ENCODE measurements at regions not wholly inside any gene's neighbourhood (a gene's known extent, or its start where the extent isn't known, plus 50 kb on each side); places are given as distances from the start of the nearest gene placed in this dataset.

- H3K4me1 ChIP-seq = no peaks in the 10 kb centered on the region
- H3K36me3 ChIP-seq (replicated peaks in 1 of 2; ENCODE audit: insufficient read depth in 1 of 2, low read depth in 2 of 2) = no peaks in the 10 kb centered on the region
- TF ChIP-seq CTCF (IDR thresholded peaks at IDR 0.05) (no peak), POLR2A (IDR thresholded peaks at IDR 0.05) (no peak)
- ATAC-seq = no peak
- DNase-seq = no peak
- H3K9me3 ChIP-seq = no peaks in the 10 kb centered on the region
- H3K4me3 ChIP-seq = no peak overlapping the region
- WGBS, 2 donors = 4 to 31% methylated on average over 1 of the region's 1 CpG
- intact Hi-C loops (cut with DNase I) = no loop called here
- no peaks in the 10 kb centered on the region for H3K27me3 ChIP-seq
- no peak overlapping the region for H3K27ac ChIP-seq
Measured at GRCh38 chr2:129422028-129422427, 557.4 kb upstream of the RAB6C start.

DNA sequence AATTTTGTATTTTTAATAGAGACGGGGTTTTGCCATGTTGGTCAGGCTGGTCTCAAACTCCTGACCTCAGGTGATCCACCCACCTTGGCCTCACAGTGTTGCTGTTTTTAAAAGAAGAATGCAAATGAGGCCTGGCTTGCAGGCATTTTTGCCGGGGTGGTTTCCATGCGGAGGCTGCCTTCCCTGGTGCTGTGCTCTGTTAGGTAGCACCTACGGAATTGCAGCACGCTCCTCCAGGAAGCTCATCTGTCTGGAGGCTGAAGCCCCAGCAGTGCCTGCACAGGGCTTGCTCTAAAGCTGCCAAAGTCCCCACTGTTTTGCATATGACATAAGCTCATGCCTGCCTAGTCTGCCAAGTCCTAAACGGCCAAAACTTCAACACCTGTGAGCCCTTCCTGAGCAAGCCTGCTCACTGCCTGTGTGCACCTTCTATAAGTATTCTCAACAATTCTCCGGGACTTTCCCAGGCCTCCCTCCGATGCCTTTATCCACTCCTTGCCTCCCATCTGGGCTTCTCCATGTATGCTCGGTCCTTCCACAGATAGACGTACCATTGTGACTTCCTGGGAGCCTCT, 551.3 kb upstream of the RAB6C start:
- Histone ChIP-seq H3K9me3 (no peaks in the 10 kb centered on the region), H3K27ac (no peak overlapping the region), H3K4me3 (no peak overlapping the region), H3K27me3 (no peaks in the 10 kb centered on the region), H3K4me1 (no peaks in the 10 kb centered on the region), H3K36me3 (replicated peaks in 1 of 2; ENCODE audit: insufficient read depth in 1 of 2, low read depth in 2 of 2) (no peaks in the 10 kb centered on the region)
- intact Hi-C loops (cut with DNase I) = no loop called here
- 80 to 81% methylated on average over 9 to 10 of the region's 10 CpGs for WGBS, 2 donors
- no peak for DNase-seq
- no peak for ATAC-seq
- TF ChIP-seq POLR2A (IDR thresholded peaks at IDR 0.05) (no peak), CTCF (IDR thresholded peaks at IDR 0.05) (no peak)

DNA sequence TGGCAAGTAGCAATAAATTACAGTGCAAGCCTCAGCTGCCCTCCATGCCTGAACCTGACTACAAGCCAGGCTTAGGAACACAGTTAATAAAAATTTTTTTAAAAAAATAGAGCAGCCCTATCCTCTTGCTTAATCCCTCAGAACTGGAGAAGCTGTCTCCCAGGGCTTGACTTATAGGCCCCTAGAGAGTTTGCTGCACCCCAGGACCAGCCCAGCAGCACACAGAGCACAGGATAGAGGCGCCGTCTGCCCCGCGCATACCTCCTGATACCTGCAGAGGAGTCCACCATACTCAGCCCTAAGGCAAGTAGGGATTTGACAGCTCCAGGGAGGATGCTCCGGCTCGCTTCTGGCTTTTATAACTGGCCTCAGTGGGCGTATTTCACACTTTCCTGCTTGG, 548.6 kb upstream of the RAB6C start:
- TF ChIP-seq POLR2A (IDR thresholded peaks at IDR 0.05) = no peak
- TF ChIP-seq CTCF (IDR thresholded peaks at IDR 0.05) = no peak
- no peaks in the 10 kb centered on the region for H3K4me1 ChIP-seq
- 85 to 93% methylated on average over 7 of the region's 7 CpGs for WGBS, 2 donors
- no peak overlapping the region for H3K4me3 ChIP-seq
- no peaks in the 10 kb centered on the region for H3K27me3 ChIP-seq
- no peak for DNase-seq
- no peaks in the 10 kb centered on the region for H3K9me3 ChIP-seq
- intact Hi-C loops (cut with DNase I) = no loop called here
- ATAC-seq = no peak
- H3K36me3 ChIP-seq (replicated peaks in 1 of 2; ENCODE audit: insufficient read depth in 1 of 2, low read depth in 2 of 2) = no peaks in the 10 kb centered on the region
- H3K27ac ChIP-seq = no peak overlapping the region

- ATAC-seq (no peak), DNase-seq (no peak)
- Histone ChIP-seq H3K9me3 (no peaks in the 10 kb centered on the region), H3K27me3 (no peaks in the 10 kb centered on the region), H3K36me3 (replicated peaks in 1 of 2; ENCODE audit: insufficient read depth in 1 of 2, low read depth in 2 of 2) (no peaks in the 10 kb centered on the region), H3K4me3 (no peak overlapping the region), H3K4me1 (no peaks in the 10 kb centered on the region), H3K27ac (no peak overlapping the region)
- intact Hi-C loops (cut with DNase I) = no loop called here
- WGBS, 2 donors = 80 to 90% methylated on average over 2 to 7 of the region's 7 CpGs
- no peak for TF ChIP-seq CTCF (IDR thresholded peaks at IDR 0.05)
- no peak for TF ChIP-seq POLR2A (IDR thresholded peaks at IDR 0.05)
Measured at GRCh38 chr2:129431881-129432280, 547.6 kb upstream of the RAB6C start.

- Histone ChIP-seq H3K27me3 (no peaks in the 10 kb centered on the region), H3K4me3 (no peak overlapping the region), H3K36me3 (replicated peaks in 1 of 2; ENCODE audit: insufficient read depth in 1 of 2, low read depth in 2 of 2) (no peaks in the 10 kb centered on the region), H3K9me3 (no peaks in the 10 kb centered on the region), H3K4me1 (no peaks in the 10 kb centered on the region), H3K27ac (no peak overlapping the region)
- ATAC-seq = no peak
- 44 to 64% methylated on average over 5 of the region's 5 CpGs for WGBS, 2 donors
- TF ChIP-seq POLR2A (IDR thresholded peaks at IDR 0.05) = no peak
- TF ChIP-seq CTCF (IDR thresholded peaks at IDR 0.05) = no peak
- DNase-seq = no peak
- intact Hi-C loops (cut with DNase I) = no loop called here
Measured at GRCh38 chr2:129436809-129437208, 542.7 kb upstream of the RAB6C start.
